ENCODE measurements at regions not wholly inside any gene's neighbourhood (a gene's known extent, or its start where the extent isn't known, plus 50 kb on each side); places are given as distances from the start of the nearest gene placed in this dataset.

DNA sequence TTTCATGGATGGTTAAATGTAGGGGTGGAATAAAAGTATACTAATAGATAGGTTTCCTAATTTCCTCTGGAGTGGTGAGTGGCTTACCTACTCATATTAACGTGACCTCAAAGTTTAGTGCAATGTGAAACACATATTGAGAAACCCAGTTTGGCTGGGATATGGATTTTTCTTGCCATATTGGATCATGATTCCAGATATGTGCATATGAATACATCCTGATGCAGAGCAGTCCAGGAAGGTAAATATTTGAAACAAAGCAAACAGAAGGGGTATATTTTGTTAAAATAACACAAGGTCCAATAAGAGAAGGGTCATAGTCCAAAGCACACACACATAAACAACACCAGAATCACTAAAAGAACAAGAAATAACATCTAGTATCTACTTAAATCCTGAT lies 608.1 kb downstream of the PKHD1 start:
- TF ChIP-seq POLR2A (IDR thresholded peaks at IDR 0.05) (no peak), POLR2AphosphoS5 (IDR thresholded peaks at IDR 0.05; ENCODE audit: insufficient read depth in 1 of 2, low read depth in 1 of 2) (no peak)
- TF ChIP-seq, protein P1, sequence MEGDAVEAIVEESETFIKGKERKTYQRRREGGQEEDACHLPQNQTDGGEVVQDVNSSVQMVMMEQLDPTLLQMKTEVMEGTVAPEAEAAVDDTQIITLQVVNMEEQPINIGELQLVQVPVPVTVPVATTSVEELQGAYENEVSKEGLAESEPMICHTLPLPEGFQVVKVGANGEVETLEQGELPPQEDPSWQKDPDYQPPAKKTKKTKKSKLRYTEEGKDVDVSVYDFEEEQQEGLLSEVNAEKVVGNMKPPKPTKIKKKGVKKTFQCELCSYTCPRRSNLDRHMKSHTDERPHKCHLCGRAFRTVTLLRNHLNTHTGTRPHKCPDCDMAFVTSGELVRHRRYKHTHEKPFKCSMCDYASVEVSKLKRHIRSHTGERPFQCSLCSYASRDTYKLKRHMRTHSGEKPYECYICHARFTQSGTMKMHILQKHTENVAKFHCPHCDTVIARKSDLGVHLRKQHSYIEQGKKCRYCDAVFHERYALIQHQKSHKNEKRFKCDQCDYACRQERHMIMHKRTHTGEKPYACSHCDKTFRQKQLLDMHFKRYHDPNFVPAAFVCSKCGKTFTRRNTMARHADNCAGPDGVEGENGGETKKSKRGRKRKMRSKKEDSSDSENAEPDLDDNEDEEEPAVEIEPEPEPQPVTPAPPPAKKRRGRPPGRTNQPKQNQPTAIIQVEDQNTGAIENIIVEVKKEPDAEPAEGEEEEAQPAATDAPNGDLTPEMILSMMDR (IDR thresholded peaks at IDR 0.05) = no peak

All from vagina (tissue), 2 donors.